ENCODE measurements at regions not wholly inside any gene's neighbourhood (a gene's known extent, or its start where the extent isn't known, plus 50 kb on each side); places are given as distances from the start of the nearest gene placed in this dataset.

DNA sequence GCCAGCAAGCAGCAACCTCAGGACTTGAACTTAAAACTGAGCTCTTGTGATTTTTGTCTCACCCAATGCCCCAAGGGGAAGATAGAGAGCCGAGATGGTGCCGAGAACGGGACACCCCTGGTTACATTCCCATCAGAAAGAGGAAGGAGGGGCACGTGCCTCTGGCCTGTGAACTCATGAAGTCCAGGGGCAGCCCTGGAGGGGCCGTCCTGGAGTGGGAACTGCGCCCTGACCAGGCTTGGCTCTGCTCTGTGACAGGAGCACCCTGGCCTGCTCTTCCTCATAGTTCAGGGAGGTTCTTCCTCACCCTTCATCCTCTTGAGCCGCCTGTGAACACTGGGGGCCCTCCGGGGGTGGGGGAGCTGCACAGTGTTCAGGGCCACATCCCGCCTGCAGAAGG lies 130.3 kb upstream of the FOXF1 start:
- TF ChIP-seq, protein P1, sequence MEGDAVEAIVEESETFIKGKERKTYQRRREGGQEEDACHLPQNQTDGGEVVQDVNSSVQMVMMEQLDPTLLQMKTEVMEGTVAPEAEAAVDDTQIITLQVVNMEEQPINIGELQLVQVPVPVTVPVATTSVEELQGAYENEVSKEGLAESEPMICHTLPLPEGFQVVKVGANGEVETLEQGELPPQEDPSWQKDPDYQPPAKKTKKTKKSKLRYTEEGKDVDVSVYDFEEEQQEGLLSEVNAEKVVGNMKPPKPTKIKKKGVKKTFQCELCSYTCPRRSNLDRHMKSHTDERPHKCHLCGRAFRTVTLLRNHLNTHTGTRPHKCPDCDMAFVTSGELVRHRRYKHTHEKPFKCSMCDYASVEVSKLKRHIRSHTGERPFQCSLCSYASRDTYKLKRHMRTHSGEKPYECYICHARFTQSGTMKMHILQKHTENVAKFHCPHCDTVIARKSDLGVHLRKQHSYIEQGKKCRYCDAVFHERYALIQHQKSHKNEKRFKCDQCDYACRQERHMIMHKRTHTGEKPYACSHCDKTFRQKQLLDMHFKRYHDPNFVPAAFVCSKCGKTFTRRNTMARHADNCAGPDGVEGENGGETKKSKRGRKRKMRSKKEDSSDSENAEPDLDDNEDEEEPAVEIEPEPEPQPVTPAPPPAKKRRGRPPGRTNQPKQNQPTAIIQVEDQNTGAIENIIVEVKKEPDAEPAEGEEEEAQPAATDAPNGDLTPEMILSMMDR (IDR thresholded peaks at IDR 0.05) = no peak
- no peak for TF ChIP-seq POLR2A (IDR thresholded peaks at IDR 0.05)
